NB4 (cell line): ENCODE measurements at regions not wholly inside any gene's neighbourhood (a gene's known extent, or its start where the extent isn't known, plus 50 kb on each side); places are given as distances from the start of the nearest gene placed in this dataset.
"Not testable (repeated sequence)": the region's sequence is repeated elsewhere in the genome, so short reads cannot be mapped to it uniquely, and the experiment has no call there.

ENCODE experiments used
- DNase-seq: peaks from one replicate; pipeline ENCODE4 v3.0.0; 2010; ENCODE audit warnings: low read depth
- H3K4me3 ChIP-seq: one replicate; pipeline ENCODE4 v1.5.1; 2011; ENCODE audit warnings: mild to moderate bottlenecking, low read depth, low read length, moderate library complexity
- MYC ChIP-seq: IDR thresholded peaks from 2 replicates; pipeline ENCODE4 v1.6.1; 2011; ENCODE audit warnings: low read depth, low read length
- POLR2A ChIP-seq: IDR thresholded peaks from 2 replicates; pipeline ENCODE4 v1.6.1; 2011; ENCODE audit warnings: mild to moderate bottlenecking; ENCODE audit not compliant: insufficient read length; ENCODE audit errors: extremely low read depth
- TF ChIP-seq, protein P1 (sequence below): IDR thresholded peaks from one replicate; pipeline ENCODE4 v1.5.1; 2012; ENCODE audit warnings: low read depth, low read length
- TF ChIP-seq, protein P2 (sequence below): IDR thresholded peaks from 2 replicates; pipeline ENCODE4 v1.6.1; 2011; ENCODE audit warnings: low read depth, low read length

DNA sequence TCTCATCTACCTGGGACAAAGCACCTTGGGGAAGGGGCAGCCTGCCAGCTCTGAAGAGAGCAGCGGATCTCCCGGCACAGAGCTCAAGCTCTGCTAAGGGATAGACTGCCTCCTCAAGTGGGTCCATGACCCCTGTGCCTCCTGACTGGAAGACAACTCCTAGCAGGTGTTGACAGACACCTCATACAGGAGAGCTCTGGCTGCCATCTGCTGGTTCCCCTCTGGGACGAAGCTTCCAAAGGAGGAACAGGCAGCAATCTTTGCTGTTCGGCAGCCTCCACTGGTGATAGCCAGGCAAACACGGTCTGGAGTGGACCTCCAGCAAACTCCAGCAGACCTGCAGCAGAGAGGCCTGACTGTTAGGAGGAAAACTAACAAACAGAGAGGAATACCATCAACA, 549.9 kb upstream of the LRATD1 start:
- no peak for TF ChIP-seq POLR2A
- no peak for TF ChIP-seq MYC
- TF ChIP-seq, protein P1, sequence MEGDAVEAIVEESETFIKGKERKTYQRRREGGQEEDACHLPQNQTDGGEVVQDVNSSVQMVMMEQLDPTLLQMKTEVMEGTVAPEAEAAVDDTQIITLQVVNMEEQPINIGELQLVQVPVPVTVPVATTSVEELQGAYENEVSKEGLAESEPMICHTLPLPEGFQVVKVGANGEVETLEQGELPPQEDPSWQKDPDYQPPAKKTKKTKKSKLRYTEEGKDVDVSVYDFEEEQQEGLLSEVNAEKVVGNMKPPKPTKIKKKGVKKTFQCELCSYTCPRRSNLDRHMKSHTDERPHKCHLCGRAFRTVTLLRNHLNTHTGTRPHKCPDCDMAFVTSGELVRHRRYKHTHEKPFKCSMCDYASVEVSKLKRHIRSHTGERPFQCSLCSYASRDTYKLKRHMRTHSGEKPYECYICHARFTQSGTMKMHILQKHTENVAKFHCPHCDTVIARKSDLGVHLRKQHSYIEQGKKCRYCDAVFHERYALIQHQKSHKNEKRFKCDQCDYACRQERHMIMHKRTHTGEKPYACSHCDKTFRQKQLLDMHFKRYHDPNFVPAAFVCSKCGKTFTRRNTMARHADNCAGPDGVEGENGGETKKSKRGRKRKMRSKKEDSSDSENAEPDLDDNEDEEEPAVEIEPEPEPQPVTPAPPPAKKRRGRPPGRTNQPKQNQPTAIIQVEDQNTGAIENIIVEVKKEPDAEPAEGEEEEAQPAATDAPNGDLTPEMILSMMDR = no peak
- TF ChIP-seq, protein P2, sequence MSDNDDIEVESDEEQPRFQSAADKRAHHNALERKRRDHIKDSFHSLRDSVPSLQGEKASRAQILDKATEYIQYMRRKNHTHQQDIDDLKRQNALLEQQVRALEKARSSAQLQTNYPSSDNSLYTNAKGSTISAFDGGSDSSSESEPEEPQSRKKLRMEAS = no peak
- no peak for DNase-seq
- no peak overlapping the region for H3K4me3 ChIP-seq

- DNase-seq = no peak
- H3K4me3 ChIP-seq = no peak overlapping the region
- TF ChIP-seq POLR2A = no peak
- TF ChIP-seq MYC = no peak
- TF ChIP-seq, protein P2 = no peak
- TF ChIP-seq, protein P1 = no peak
Measured at GRCh38 chr2:14094592-14094991, 537.9 kb upstream of the LRATD1 start.

- not testable (repeated sequence) for H3K4me3 ChIP-seq, DNase-seq
Measured at GRCh38 chr2:14099101-14099500, 533.4 kb upstream of the LRATD1 start.

DNA sequence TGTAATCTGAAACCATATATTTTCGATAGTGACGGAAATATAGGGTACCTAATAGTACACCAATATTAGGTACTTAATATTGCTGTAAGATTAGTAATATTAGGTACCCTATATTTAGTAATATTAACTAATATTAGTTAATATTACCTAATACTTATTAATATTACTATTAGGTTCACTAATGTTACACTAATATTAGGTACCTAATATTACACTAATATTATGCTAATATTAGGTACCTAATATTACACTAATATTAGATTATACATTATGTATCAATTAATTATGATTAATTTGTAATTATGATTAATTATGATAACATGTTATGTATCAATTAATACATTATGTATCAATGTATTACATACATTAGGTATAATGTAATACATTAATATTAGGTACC, 518.2 kb upstream of the LRATD1 start:
- DNase-seq = no peak
- no peak overlapping the region for H3K4me3 ChIP-seq
- TF ChIP-seq, protein P1 = no peak
- no peak for TF ChIP-seq POLR2A
- TF ChIP-seq MYC = no peak
- TF ChIP-seq, protein P2 = no peak

DNA sequence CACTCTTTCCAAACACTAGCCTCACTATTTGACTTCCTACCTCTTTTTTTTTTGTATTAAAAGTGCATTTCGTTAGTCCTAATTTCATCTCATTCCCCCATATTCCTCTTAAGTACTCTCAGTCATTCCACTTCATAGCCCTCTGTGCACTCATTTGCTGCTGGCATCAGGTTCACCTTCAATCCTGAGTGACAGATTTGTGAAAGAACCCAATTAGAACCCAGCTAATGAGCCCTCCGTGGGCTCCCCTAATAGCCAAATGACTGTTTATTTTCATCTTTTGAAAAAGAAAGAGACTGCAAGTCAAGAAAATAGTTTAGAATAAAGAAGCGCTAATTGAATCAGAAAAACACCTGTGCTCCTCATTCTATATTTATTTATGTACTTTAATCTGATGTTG, 512.1 kb upstream of the LRATD1 start:
- TF ChIP-seq MYC (no peak), POLR2A (no peak)
- TF ChIP-seq, protein P2 = no peak
- TF ChIP-seq, protein P1 = no peak
- H3K4me3 ChIP-seq = no peak overlapping the region
- DNase-seq = no peak

GRCh38 chr2:14123436-14124103, 508.9 kb upstream of the LRATD1 start:
- no peak for DNase-seq
- H3K4me3 ChIP-seq = no peak overlapping the region
- TF ChIP-seq POLR2A = no peak
- TF ChIP-seq, protein P2 = no peak
- TF ChIP-seq MYC = no peak
- TF ChIP-seq, protein P1 = no peak
